IPS DF 4.7 (cell line): ENCODE measurements at regions not wholly inside any gene's neighbourhood (a gene's known extent, or its start where the extent isn't known, plus 50 kb on each side); places are given as distances from the start of the nearest gene placed in this dataset.
"Not testable (repeated sequence)": the region's sequence is repeated elsewhere in the genome, so short reads cannot be mapped to it uniquely, and the experiment has no call there.

ENCODE experiments used
- DNase-seq: peaks from one replicate; pipeline ENCODE4 v3.0.0-alpha.2; 2013; ENCODE audit warnings: low spot score; ENCODE audit errors: extremely low read depth

DNA sequence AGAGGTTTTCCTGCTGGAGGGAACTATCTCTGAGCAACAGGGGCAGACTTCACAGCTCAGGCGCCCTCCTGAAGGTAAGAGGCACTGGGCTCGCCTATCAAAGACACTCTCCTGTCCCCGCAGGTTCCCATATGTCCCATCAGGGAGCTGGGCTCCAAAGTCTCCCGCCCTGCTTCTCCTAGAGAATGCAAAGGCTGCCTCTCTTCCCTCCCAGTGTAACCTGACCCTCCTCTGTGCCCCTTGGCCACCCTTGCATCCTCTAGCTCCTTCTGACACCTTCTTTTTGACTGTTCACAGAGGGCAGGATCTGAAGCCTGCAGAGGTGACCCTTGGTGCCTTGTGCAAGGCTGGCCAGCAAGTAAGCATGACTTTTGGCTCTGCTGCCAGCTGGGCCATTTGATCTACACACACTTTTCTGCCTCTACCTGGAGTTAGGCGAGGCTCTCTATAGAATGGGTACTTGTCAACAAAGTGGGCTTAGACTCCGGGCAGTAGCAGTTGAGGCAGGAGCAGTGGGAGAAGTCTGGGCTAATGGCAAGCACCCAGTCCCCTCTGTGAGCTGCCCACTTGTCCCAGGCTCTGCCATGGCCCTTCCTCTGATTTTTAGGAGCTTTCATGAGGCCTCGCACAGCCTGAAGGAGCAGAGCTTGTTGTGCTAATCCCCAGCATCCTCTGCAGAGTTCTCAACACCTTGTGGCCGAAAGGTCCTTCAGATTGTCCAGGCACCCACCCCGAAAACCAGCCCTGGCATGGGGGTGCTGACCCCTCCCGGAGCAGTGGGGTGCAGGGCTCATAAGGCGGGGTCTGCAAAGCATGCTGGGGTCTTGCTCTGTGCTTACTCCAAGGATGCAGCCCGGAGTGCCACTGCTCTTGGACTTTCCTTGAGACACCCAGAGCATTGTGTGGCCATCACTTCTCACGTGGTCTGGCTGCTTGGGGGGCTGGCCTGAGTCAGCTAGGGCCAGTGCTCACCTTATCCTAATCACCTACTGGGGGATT lies 122.9 kb downstream of the METRNL start:
- DNase-seq, result no peak

DNA sequence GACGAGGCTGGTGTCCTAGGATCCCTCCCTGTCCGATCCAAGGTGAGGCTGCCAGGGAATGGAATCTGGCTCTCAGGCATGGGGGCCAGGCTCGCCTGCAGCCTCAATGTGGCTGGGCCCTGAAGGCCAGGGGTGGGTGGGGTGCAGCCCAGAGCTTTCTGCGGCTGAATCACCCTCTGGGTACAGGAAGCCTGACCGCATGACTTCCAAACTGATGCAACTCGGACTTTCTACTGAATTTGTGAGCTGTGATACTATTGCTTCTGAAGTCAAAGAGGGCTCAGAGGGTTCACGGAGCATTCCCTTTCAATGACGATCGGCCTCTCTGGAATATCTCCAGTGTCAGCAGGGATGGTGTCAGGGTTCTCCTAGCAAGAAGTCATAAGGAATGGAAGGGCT lies 123.7 kb downstream of the METRNL start:
- DNase-seq, result no peak

DNA sequence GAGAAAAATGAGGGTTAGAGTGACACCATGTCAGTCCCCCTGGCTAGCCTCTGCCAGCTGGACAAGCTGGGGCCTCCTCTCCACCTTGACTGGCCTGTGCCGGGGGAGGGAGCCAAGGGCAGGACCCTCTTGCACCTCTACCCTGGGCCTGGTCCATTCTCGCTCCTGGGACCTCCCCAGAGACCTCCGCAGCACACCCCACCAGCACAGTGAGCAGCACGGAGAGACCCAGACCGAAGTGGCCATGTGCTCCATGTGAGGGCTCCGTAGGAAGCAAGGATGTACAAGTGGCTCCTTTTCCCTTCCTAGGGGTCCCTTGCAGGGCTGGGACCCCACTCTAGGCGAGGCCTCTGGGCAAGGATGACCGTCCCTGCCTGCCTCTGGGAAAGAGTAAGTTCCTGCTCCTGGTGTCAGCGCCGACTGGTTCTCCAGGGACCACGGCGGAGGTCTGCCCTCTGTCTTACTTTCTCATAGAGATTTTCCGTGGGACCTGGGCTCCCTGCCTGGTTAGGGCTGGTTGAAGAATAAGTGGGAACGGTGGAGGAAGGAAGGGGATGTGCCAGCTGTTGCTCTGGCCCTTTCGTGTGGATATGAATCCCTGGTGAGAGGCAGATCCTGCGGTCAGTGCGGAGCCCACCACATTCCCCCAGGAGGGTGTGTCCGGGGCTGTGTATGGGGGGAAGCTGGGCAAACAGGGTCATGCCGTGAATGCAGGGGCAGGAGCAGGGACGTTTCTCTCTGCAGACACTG lies 124.2 kb downstream of the METRNL start:
- DNase-seq, result no peak

DNA sequence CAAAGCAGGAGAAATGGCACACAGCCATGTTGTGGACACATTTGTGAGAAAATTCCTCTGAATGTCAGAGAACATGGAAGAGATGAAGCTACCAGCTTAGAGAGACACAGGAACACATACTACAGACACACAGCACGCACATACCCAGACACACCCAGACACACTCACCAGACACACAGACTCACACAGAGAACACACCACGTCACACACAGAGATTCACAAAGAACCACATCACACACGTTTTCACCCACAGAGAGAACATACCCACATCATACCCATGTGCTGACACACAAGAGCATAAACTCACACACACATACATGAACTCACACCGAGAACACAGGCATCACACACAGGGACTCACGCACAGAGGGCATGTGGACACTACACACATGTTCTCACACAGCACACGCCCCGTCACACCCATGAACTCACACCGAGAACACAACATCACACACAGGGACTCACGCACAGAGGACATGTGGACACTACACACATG lies 124.9 kb downstream of the METRNL start:
- DNase-seq, result no peak

DNA sequence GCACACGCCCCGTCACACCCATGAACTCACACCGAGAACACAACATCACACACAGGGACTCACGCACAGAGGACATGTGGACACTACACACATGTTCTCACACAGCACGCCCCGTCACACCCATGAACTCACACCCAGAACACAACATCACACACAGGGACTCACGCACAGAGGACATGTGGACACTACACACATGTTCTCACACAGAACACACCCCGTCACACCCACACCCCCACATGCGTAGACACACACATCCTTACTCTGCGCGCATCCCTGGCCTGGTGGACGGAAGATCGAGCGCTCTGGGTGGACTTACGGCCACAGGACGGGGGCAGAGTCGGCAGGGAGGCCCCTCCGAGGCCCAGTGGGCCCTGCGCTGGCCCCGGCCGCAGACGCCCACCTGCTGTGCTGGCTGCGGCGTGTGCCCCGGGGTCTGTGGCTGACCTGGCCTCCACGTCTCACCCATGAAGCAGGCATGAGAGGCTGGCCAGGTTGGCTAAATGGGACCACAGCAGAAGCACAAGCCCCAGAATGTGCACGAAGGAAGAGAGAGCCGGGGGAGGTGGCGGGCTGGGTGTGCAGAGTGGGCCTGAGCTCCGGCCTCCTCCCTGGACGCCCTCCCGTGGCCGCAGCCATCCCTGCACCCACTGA lies 125.5 kb downstream of the METRNL start:
- not testable (repeated sequence) for DNase-seq

DNA sequence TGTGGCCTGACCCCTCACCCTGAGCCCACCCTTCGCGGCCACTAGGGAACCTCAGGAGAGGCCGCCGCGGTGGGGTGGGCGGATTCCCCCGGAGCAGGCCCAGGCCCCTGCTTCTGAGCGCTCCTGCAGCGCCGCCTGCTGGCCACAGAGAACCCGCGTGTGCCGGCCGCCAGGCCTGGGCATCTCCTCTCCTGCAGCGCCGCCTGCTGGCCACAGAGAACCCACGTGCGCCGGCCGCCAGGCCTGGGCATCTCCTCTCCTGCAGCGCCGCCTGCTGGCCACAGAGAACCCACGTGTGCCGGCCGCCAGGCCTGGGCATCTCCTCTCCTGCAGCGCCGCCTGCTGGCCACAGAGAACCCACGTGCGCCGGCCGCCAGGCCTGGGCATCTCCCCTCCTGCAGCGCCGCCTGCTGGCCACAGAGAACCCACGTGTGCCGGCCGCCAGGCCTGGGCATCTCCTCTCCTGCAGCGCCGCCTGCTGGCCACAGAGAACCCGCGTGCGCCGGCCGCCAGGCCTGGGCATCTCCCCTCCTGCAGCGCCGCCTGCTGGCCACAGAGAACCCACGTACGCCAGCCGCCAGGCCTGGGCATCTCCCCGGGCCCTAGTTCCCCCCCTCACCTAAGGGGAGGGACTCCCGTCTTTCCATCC lies 126.1 kb downstream of the METRNL start:
- not testable (repeated sequence) for DNase-seq

DNA sequence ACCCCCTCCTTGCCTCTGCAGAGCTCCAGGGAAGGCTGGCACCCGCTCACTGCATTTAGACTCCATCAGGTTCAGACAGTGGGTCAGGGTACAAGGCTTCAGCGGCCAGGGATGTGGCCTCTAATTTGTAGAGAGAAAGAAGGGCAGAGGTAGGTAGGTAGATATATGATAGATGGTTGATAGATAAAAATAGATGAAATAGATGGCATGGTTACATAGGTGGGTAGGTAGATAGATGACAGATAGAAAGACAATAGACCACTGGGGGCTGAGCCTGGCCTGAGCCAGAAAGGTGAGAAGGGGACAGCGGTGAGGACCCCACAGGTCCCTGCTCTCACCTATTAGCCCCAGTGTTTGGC lies 126.6 kb downstream of the METRNL start:
- DNase-seq, result not testable (repeated sequence)

DNA sequence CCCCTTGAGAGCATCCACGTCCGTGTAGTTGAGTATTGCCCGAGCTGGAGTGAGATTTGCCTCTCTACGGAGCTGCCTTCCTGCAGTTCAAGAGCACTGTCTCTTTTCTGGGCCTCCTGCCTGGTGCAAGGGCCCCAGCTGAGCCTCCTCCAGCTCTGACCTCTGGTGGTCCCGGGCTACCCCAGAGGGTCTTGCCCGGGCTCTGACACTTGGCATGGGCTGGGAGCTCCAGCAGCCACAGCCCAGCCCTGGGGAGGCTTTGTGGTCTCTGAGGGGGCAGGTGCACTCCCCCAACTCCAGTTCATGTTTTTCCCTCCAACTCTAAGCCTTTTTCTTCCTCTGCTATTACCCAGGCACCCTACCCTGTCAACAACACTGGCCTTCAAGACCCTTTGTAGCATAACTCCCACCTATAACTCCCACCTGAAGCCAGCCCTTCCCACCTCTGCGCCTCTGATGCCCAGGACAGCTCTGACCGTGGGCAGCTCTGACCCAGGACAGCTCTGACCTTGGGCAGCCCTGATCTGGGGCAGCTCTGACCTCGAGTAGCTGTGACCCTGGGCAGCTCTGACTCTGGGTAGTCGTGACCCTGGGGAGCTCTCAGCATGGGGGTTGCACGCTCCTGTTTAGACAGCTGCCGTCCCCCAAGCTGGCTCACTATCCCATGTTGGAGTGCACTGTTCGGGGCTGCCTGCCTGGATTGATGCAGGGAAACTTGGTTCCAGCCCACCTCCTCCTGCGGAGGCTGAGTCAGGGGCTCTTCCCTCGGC lies 127.6 kb downstream of the METRNL start:
- not testable (repeated sequence) for DNase-seq

DNA sequence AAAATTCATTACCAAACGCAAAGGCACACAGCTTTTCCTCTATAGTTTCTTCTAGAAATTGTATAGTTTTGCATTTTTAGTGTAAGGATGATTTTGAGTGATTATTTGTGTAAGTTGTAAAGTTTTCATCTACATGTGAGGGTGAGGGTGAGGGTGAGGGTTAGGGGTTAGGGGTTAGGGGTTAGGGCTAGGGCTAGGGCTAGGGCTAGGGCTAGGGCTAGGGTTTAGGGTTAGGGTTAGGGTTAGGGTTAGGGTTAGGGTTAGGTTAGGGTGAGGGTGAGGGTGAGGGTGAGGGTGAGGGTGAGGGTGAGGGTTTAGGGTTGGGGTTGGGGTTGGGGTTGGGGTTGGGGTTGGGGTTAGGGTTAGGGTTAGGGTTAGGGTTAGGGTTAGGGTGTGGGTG lies 167.6 kb downstream of the METRNL start:
- DNase-seq, result not testable (repeated sequence)
